ENCODE measurements at regions not wholly inside any gene's neighbourhood (a gene's known extent, or its start where the extent isn't known, plus 50 kb on each side); places are given as distances from the start of the nearest gene placed in this dataset.
"Not testable (repeated sequence)": the region's sequence is repeated elsewhere in the genome, so short reads cannot be mapped to it uniquely, and the experiment has no call there.

DNA sequence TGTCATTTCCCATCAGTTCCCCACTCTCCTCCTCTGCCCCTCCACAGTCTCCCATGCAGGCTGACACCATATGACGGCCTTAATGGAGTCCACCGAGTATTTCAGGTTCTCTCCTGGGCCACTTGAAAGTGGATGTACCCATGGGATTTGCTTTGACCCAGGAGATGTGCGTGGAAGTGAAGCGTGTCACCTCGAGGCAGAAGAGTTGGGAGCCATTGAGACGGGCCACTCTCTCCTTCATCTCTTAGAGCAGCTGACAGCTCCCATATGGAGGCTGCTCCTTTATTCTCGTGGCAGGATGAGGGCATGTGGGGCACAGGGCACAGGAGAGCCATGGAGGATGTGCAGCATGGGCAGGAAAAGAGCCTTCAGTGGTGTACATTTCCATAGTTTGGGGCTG, 144.7 kb upstream of the CRYM start:
- H3K4me1 ChIP-seq (ENCODE audit: low read depth); H3K4me3 ChIP-seq; ATAC-seq; H3K9me3 ChIP-seq; H3K36me3 ChIP-seq (ENCODE audit: low read depth); intact Hi-C loops (cut with DNase I, micrococcal nuclease): not testable (repeated sequence)
- DNase-seq, result peak in 1 of 3 donors; percentile 5

DNA sequence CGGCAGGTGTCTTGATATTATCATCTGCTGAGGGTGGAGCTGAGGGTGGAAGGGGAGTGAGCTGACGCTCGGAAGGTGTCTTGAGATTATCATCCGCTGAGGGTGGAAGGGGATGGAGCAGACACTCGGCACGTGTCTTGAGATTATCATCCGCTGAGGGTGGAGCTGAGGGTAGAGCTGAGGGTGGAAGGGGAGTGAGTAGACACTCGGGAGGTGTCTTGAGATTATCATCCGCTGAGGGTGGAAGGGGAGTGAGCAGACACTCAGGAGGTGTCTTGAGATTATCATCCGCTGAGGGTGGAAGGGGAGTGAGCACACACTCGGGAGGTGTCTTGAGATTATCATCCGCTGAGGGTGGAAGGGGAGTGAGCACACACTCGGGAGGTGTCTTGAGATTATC, 126.6 kb upstream of the CRYM start:
- H3K4me3 ChIP-seq; DNase-seq; ATAC-seq; H3K4me1 ChIP-seq (ENCODE audit: low read depth); intact Hi-C loops (cut with DNase I, micrococcal nuclease); H3K36me3 ChIP-seq (ENCODE audit: low read depth); H3K9me3 ChIP-seq: not testable (repeated sequence)

DNA sequence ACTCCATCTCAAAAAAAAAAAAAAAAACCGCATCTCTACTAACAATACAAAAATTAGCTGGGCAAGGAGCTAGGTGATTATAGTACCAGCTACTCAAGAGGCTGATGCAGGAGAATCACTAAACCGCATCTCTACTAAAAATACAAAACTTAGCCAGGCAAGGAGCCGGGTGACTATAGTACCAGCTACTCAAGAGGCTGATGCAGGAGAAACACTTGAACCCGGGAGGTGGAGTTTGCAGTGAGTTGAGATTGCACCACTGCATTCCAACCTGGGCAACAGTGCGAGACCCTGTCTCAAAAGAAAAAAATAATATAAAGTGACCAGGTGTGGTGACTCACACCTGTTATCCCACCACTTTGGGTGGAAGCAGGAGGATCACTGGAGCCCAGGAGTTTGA, 119.8 kb upstream of the CRYM start:
- H3K4me1 ChIP-seq (ENCODE audit: low read depth); DNase-seq; H3K9me3 ChIP-seq; ATAC-seq; H3K4me3 ChIP-seq; intact Hi-C loops (cut with DNase I, micrococcal nuclease); H3K36me3 ChIP-seq (ENCODE audit: low read depth): not testable (repeated sequence)

DNA sequence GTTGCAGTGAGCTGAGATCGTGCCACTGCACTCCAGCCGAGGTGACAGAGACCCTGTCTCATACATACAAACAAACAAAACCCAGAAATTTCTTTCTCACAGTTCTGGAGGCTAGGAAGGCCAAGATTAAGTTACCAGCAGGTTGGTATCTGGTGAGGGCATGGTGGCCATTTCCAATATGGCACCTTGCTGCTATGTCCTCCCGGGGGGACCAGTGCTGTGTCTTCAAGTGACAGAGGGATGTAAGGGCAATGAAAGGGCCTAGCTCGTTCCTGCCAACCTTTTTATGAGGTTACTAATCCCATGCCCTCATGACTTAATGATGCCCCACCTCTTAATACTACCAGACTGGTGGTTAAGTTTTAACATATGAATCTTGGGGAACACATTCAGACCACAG, 118.5 kb upstream of the CRYM start:
- H3K4me1 ChIP-seq (ENCODE audit: low read depth); ATAC-seq; intact Hi-C loops (cut with DNase I, micrococcal nuclease); H3K4me3 ChIP-seq; DNase-seq; H3K36me3 ChIP-seq (ENCODE audit: low read depth); H3K9me3 ChIP-seq: not testable (repeated sequence)

DNA sequence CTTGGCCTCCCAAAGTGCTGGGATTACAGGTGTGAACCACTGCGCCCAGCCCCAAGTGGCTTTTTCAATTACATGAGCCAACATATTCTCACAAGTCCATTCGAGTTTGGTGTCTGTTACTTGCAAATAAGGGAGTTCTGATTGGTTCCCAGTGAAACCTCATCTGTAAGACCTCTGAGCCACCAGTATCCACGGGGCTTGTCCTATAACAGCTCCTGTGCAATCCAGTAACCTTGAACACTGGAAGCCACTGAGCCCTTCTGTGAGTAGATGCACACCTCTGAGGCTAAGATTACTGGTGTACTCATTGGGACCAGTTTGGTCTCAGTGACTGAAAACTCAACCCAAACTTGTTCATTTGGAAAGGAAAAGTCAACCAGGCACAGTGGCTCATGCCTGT, 112.5 kb upstream of the CRYM start:
- H3K4me1 ChIP-seq (ENCODE audit: low read depth); intact Hi-C loops (cut with DNase I, micrococcal nuclease); H3K4me3 ChIP-seq; H3K36me3 ChIP-seq (ENCODE audit: low read depth); H3K9me3 ChIP-seq; DNase-seq; ATAC-seq: not testable (repeated sequence)

DNA sequence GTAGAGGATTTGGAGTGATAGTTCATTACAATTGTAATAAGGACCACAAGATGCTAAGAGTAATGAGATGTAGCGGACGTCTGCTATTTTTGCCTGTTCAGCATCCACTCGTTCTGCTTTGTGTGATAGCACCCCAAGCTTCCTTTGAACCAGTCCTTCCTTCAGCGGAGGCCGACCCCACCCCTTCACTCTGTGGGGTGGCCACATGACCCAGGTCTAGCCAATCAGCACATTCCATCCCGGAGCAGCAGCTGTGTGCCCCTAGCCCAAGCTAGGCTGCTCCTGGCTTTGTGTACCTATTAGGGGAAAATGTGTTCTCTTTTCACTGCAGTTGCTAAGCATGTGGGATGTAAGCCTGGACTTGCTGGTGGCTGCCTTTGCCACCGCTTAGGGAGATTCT, 111.8 kb upstream of the CRYM start:
- H3K9me3 ChIP-seq; intact Hi-C loops (cut with DNase I, micrococcal nuclease); ATAC-seq; H3K36me3 ChIP-seq (ENCODE audit: low read depth); H3K4me3 ChIP-seq; H3K4me1 ChIP-seq (ENCODE audit: low read depth); DNase-seq: not testable (repeated sequence)

DNA sequence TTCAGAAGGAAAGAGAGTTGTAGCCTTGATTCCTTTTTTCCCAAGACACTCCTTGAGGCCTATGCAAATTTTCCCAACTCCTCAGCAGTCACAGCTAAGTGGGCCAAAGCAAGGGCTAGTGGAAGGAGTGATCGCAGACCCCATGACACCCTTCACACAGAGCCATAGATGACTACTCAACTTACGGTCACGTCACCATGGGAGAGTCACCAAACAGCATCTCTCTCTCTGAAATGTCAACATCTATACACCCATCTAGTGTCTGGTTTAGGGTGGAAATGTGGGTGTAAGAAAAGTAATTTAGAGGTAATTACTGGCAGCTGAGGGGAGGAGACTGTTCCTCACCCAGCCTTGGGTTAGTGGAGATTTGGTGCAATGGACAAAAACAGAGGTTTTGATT, 109.7 kb upstream of the CRYM start:
- DNase-seq; H3K4me3 ChIP-seq; intact Hi-C loops (cut with DNase I, micrococcal nuclease); ATAC-seq; H3K4me1 ChIP-seq (ENCODE audit: low read depth); H3K9me3 ChIP-seq; H3K36me3 ChIP-seq (ENCODE audit: low read depth): not testable (repeated sequence)

DNA sequence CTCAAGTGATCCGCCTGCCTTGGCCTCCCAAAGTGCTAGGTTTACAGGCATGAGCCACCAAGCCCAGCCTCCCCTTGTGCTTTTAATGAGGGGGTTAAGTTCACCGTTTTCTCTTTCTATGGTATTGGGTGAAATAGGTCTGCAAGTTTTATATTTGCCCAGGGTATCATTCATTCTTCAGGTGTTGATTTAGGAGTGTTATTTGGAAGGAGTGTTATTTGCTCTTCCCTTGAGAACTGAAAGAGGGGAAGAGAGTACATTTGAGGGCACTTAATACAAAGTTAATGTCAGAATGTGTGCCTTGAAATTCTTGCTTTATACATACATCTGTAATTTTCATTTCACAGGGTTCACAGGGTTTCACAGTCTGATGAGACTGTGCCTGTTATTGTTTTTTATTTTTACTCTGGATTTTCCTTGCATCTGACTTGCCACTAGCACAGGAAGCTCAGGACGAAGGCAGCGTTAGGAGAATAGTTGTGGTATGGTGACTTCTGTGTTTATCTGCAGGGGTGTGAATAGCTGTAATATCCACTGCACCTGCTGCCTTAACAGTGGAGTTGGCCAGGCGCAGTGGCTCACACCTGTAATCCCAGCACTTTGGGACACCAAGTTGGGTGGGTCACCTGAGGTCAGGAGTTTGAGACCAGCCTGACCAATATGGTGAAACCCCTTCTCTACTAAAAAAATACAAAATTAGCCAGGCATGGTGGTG, 108.3 kb upstream of the CRYM start:
- ATAC-seq, result peak; percentile 81
- H3K9me3 ChIP-seq; intact Hi-C loops (cut with DNase I, micrococcal nuclease); H3K4me3 ChIP-seq; H3K36me3 ChIP-seq (ENCODE audit: low read depth); DNase-seq; H3K4me1 ChIP-seq (ENCODE audit: low read depth): not testable (repeated sequence)

DNA sequence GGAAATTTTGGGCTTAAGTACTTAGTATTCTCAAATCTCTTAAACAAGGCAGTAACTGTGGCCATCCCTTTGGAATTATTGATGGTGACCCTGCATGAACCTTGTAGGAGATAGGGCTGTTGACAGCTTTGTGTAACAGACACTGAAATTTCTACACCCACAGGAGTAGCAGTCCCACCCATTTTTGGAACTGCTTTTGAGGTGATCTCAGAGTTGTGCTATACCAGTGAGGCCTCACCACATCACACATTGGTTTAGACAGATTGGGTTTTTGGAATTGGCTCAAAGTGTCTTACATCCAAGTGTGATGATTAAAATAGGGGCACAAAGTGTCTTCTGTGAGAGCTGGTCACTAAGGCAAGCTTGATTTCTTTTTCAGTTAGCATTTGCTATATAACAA, 105.6 kb upstream of the CRYM start:
- H3K4me1 ChIP-seq (ENCODE audit: low read depth); ATAC-seq; intact Hi-C loops (cut with DNase I, micrococcal nuclease): not testable (repeated sequence)

DNA sequence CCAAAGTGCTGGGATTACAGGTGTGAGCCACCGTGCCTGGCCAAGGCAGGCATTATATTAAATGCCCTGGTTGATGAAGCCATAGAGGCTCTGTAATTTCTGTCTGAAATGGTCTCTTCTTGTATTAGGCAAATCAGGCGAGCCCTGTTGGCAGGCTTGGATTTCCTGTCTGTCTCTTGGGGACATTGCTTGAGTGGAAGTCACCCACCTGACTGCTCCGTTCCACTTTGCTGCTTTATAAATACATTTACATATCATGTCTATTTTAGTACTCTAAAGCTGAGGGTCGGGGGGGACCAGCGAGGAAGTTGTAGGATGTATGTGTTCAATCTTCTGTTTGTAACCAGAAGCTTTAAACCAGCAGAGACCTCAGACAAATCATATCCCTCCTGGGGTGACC, 101.6 kb upstream of the CRYM start:
- H3K9me3 ChIP-seq; H3K4me1 ChIP-seq (ENCODE audit: low read depth); H3K4me3 ChIP-seq; intact Hi-C loops (cut with DNase I, micrococcal nuclease); DNase-seq; H3K36me3 ChIP-seq (ENCODE audit: low read depth): not testable (repeated sequence)
- peak; percentile 56 for ATAC-seq

More for the DNA sequence above, 105.6 kb upstream of the CRYM start:
- H3K36me3 ChIP-seq (ENCODE audit: low read depth); DNase-seq; H3K4me3 ChIP-seq; H3K9me3 ChIP-seq: not testable (repeated sequence)

DNA sequence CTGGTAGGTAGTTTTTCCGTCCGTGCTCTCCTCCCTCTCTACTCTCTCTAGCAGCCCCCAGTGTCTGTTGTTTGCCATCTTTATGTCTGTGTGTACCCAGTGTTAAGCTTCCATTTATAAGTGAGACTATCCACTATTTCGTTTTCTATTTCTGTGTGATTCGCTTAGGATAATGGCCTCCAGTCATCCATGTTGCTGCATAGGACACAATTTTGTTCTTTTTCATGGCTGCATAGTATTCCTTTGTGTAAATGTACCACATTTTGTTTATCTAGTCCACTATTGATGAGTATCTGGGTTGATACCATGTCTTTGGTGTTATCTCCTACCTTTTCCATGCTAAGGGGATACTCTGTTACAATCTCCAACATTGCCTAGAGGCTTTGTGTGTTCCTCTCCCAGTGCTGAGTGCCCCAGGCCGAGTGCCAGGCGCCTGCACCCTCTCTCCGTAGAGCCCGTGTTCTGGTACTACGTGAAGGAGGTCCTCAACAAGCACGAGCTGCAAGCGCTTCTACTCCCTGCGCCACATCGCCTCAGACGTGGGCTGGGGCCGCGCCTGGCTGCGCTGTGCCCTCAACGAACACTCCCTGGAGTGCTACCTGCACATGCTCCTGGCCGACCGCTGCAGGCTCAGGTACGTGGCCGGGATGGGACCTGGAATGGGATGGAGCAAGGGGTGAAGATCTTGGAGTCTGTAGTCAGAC, 98.3 kb upstream of the CRYM start:
- H3K9me3 ChIP-seq; ATAC-seq; intact Hi-C loops (cut with DNase I, micrococcal nuclease); H3K4me1 ChIP-seq (ENCODE audit: low read depth); H3K4me3 ChIP-seq; DNase-seq; H3K36me3 ChIP-seq (ENCODE audit: low read depth): not testable (repeated sequence)

DNA sequence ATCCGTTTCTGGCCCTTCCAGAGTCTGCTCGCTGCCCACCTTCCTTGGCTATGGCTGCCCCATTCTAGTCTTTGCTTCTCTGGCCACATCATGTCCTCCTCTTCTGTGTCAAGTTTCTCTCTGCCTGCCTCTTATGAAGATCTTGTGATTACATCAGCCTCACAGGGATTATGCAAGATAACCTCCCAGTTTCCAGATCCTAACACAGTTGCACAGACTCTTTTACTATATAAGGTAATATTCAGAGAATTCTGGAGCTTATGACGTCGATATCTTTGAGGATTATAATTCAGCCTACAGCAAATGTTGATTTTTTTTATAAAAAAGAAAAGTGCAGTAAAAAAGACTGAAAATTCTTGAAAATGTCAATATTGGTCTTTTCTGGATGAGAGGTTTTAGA, 97.2 kb upstream of the CRYM start:
- H3K36me3 ChIP-seq (ENCODE audit: low read depth); DNase-seq; H3K4me1 ChIP-seq (ENCODE audit: low read depth); H3K9me3 ChIP-seq; H3K4me3 ChIP-seq; intact Hi-C loops (cut with DNase I, micrococcal nuclease): not testable (repeated sequence)
- peak; percentile 32 for ATAC-seq

DNA sequence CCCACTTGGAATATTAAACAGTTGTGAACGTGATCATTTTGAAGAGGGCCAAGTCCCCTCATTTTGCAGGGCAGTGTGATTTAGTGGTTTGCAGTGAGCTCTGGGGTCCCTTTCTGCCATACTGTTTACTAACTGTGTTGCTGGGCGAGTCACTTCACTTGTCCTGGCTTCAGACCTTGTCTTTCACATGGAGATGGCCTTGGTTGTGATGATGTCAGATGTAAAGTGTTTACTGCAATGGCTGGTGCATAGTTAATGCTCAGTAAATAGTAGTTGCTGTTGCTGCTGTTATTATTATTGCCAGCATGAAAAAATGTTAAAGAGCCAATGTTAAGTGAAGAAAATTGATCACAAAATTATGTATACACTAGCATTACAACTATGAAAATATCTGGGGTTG, 95.4 kb upstream of the CRYM start:
- DNase-seq; H3K4me3 ChIP-seq; intact Hi-C loops (cut with DNase I, micrococcal nuclease); H3K9me3 ChIP-seq; ATAC-seq; H3K4me1 ChIP-seq (ENCODE audit: low read depth); H3K36me3 ChIP-seq (ENCODE audit: low read depth): not testable (repeated sequence)

DNA sequence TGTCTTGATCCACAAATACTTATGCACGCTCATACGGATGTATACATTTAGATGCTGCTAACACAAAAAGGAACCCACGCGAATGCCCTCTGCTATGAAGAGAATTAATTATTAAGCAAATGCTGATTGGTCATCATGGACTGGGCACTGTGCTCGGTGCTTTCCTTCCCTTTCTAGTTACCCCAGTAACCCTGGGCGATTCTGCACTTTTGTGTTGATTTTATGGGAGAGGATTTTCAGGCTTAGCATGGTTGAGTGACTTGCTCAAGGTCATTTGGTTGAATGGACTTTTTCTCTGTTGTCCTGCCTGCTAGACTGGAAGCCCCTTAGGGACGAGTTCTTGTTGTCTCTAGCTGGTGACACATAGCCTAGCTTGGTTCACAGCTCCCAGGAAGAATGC, 94.8 kb upstream of the CRYM start:
- H3K4me3 ChIP-seq; H3K36me3 ChIP-seq (ENCODE audit: low read depth); ATAC-seq; H3K4me1 ChIP-seq (ENCODE audit: low read depth); intact Hi-C loops (cut with DNase I, micrococcal nuclease); DNase-seq; H3K9me3 ChIP-seq: not testable (repeated sequence)
